ENCODE measurements at regions not wholly inside any gene's neighbourhood (a gene's known extent, or its start where the extent isn't known, plus 50 kb on each side); places are given as distances from the start of the nearest gene placed in this dataset.
A peak's percentile ranks its signal among the peaks of the same experiment; 100 is the strongest.

DNA sequence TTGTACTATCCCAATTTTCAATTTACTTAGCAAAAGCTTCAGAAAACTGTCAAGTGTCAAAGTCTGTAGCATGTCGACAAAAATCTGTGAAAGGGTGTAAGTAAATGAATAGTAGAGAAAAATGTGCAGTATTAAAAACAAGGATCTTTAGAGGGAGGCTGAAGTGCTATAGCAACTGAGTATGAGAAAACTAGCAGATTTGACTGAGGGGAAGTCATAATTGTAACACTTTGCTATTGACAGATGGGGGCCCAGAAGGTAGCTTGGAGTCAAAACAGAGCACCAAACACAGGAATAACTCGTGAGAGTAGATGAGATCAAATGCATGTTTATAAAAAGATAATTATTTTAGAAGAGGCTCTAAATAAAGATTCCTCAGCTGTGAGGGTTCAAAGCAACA, 657.7 kb downstream of the TMEM182 start:
- DNase-seq (no peak), ATAC-seq (no peak)
- Histone ChIP-seq H3K4me3 (no peak overlapping the region), H3K27me3 (no peaks in the 10 kb centered on the region), H3K4me1 (no peaks in the 10 kb centered on the region), H3K27ac (no peak overlapping the region), H3K9me3 (peaks cover 0 to 5% of the 10 kb centered on the region in 2 donors), H3K36me3 (no peaks in the 10 kb centered on the region)
- TF ChIP-seq CTCF (IDR thresholded peaks at IDR 0.05) = no peak
- intact Hi-C loops (cut with DNase I) = no loop called here

DNA sequence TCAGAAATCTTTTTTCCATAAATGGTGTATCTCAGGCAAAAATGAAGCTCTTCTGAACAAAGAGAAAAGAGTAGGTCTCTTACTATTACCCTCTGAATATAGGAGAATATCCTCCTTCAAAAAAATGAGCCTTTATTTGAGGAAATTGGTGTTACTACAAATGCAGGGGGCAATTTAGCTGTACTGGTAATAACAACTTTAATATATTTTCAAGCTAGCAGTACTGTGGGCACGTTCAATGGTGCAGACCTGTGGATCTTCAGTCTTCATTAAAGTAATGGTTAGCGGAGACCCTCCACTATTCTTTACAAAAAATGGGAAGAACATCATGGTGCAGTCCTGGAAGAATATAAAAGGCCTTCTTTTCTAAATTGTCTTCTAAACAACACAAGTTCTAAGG, 661.3 kb downstream of the TMEM182 start:
- Histone ChIP-seq H3K36me3 (no peaks in the 10 kb centered on the region), H3K27ac (no peak overlapping the region), H3K9me3 (no peaks in the 10 kb centered on the region), H3K27me3 (no peaks in the 10 kb centered on the region), H3K4me1 (no peaks in the 10 kb centered on the region), H3K4me3 (no peak overlapping the region)
- no peak for DNase-seq
- intact Hi-C loops (cut with DNase I) = no loop called here
- ATAC-seq = no peak
- no peak for TF ChIP-seq CTCF (IDR thresholded peaks at IDR 0.05)

DNA sequence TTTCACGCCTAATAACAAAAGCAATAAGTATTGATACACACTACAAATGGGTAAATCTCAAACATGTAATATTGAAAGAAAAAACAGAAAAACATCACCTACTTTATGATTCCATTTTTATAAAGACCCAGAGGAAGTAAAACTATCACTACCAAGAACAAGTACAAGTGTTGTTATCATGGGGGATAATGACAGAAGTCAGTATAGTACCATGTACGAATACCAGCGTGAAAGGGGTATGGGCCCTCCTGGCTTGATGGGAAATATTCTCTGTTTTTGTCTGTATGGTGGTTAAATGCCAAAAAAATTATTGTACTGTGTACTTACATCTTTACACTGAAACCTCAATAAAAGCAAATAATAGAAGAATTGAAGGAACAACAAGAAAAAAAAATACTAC, 665.7 kb downstream of the TMEM182 start:
- Histone ChIP-seq H3K4me3 (no peak overlapping the region), H3K36me3 (no peaks in the 10 kb centered on the region), H3K4me1 (no peaks in the 10 kb centered on the region), H3K27ac (no peak overlapping the region), H3K9me3 (no peaks in the 10 kb centered on the region), H3K27me3 (no peaks in the 10 kb centered on the region)
- no peak for DNase-seq
- TF ChIP-seq CTCF (IDR thresholded peaks at IDR 0.05) = no peak
- intact Hi-C loops (cut with DNase I) = no loop called here
- ATAC-seq = no peak

DNA sequence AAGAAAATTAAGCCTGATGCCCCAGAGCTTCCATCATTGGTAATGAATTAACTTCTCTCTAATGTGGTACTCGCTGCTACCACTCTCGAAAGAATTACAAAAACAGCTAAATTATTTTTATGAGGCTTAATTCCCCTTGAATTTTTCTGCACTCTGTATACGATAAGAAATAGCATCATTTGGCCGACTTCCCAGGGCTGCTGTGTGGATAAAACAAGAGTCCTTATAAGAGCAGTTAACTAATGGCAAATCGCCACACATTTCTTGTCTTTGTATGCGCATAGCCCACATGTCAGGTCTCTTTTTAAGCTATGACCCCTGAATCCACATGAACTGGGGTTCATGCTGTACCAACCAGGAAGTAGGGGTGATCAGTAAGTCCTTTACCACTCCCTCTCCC, 668.4 kb downstream of the TMEM182 start:
- Histone ChIP-seq H3K4me1 (no peaks in the 10 kb centered on the region), H3K9me3 (no peaks in the 10 kb centered on the region), H3K27me3 (no peaks in the 10 kb centered on the region), H3K4me3 (no peak overlapping the region), H3K36me3 (no peaks in the 10 kb centered on the region), H3K27ac (no peak overlapping the region)
- DNase-seq (peak in 2 of 4 donors; percentile 12 to 30), ATAC-seq (no peak)
- intact Hi-C loops (cut with DNase I) = no loop called here
- TF ChIP-seq CTCF (IDR thresholded peaks at IDR 0.05) = no peak

GRCh38 chr2:103435010-103435409, 673.2 kb downstream of the TMEM182 start:
- Histone ChIP-seq H3K4me3 (no peak overlapping the region), H3K27me3 (no peaks in the 10 kb centered on the region), H3K27ac (no peak overlapping the region), H3K4me1 (no peaks in the 10 kb centered on the region), H3K9me3 (no peaks in the 10 kb centered on the region), H3K36me3 (no peaks in the 10 kb centered on the region)
- no peak for TF ChIP-seq CTCF (IDR thresholded peaks at IDR 0.05)
- DNase-seq (no peak), ATAC-seq (no peak)
- intact Hi-C loops (cut with DNase I) = no loop called here

Measured in left lung (tissue), 4 donors.